Endothelial cell (in vitro differentiated cells): ENCODE measurements at regions not wholly inside any gene's neighbourhood (a gene's known extent, or its start where the extent isn't known, plus 50 kb on each side); places are given as distances from the start of the nearest gene placed in this dataset.

Experiments used
- DNase-seq: peaks from one replicate; pipeline ENCODE4 v3.0.0; 2021; ENCODE audit warnings: low spot score
- H3K27ac Mint-ChIP-seq: one replicate; pipeline ENCODE4 v1.8.0; 2021; ENCODE audit warnings: mixed read lengths, inconsistent platforms; ENCODE audit not compliant: unreplicated experiment
- H3K27me3 Mint-ChIP-seq: one replicate; pipeline ENCODE4 v1.8.0; 2021; ENCODE audit warnings: mild to moderate bottlenecking, moderate library complexity, mixed read lengths, inconsistent platforms; ENCODE audit not compliant: unreplicated experiment
- H3K36me3 Mint-ChIP-seq: one replicate; pipeline ENCODE4 v1.8.0; 2021; ENCODE audit warnings: mild to moderate bottlenecking, low read depth, mixed read lengths, inconsistent platforms; ENCODE audit not compliant: unreplicated experiment
- H3K4me1 Mint-ChIP-seq: one replicate; pipeline ENCODE4 v1.8.0; 2021; ENCODE audit warnings: mild to moderate bottlenecking, mixed read lengths, inconsistent platforms; ENCODE audit not compliant: unreplicated experiment
- H3K4me3 Mint-ChIP-seq: one replicate; pipeline ENCODE4 v1.8.0; 2021; ENCODE audit warnings: mild to moderate bottlenecking, mixed read lengths, inconsistent platforms; ENCODE audit not compliant: unreplicated experiment
- H3K9me3 Mint-ChIP-seq: one replicate; pipeline ENCODE4 v1.8.0; 2021; ENCODE audit warnings: mixed read lengths, inconsistent platforms; ENCODE audit not compliant: unreplicated experiment
- CTCF ChIP-seq: fragments of 200-600 bp; sonication (generic); IDR thresholded peaks from one replicate; pipeline ENCODE4 v1.5.0; 2021; ENCODE audit warnings: antibody characterized with exemption; ENCODE audit not compliant: unreplicated experiment

DNA sequence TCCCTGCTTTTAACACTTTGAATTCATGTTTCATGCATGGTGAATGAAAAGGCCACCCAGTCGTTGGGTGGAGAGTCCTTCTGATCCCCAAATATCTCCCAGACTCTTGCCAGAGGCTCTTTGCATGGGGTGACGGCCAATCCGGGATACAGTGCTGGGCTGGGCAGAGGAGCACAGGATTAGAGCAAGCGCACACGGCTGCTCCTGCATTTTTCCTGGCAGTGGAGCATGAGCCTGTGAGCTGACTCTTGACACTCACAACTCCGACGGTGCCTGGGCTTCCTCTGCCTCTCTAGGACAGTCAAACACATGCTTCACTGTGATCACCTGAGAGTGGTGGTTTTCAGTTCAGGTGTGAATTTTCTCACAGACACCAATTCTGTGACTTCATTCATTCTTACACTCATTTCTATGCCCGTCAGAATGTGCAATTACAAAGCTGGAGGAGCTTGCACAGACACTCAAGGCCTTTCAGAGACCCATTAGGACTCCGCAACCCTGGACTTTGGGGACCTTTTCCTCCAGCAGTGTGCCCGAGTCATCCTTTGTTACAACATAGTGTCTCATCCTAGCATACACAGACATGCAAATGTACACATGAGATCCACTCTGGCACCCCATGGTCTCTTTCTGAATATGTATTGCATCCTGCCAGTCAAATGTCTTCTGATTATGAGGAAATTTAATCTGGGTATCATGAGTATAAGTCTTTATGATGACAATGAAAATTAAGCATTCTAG is 206.6 kb downstream of the ICE1 start:
- TF ChIP-seq CTCF: no peak
- no peaks in the 10 kb centered on the region for H3K36me3 Mint-ChIP-seq
- H3K27ac Mint-ChIP-seq: no peak overlapping the region
- H3K9me3 Mint-ChIP-seq: peaks cover 5% of the 10 kb centered on the region
- no peak for DNase-seq
- H3K4me1 Mint-ChIP-seq: peaks cover 7% of the 10 kb centered on the region
- H3K27me3 Mint-ChIP-seq: peaks cover 3% of the 10 kb centered on the region
- H3K4me3 Mint-ChIP-seq: no peak overlapping the region

- Mint-ChIP-seq H3K4me1 (peaks cover 7% of the 10 kb centered on the region), H3K36me3 (no peaks in the 10 kb centered on the region), H3K4me3 (no peak overlapping the region), H3K27me3 (peaks cover 3% of the 10 kb centered on the region), H3K27ac (no peak overlapping the region), H3K9me3 (peaks cover 15% of the 10 kb centered on the region)
- no peak for DNase-seq
- TF ChIP-seq CTCF: no peak
These were observed 203.9 kb downstream of the ICE1 start for GRCh38 chr5:5626412-5626811.

- no peak for TF ChIP-seq CTCF
- no peaks in the 10 kb centered on the region for H3K36me3 Mint-ChIP-seq
- no peak overlapping the region for H3K27ac Mint-ChIP-seq
- H3K9me3 Mint-ChIP-seq: peaks cover 15% of the 10 kb centered on the region
- DNase-seq: no peak
- H3K4me1 Mint-ChIP-seq: peaks cover 7% of the 10 kb centered on the region
- H3K4me3 Mint-ChIP-seq: no peak overlapping the region
- peaks cover 3% of the 10 kb centered on the region for H3K27me3 Mint-ChIP-seq
These were observed 203.0 kb downstream of the ICE1 start for GRCh38 chr5:5625491-5625890.

GRCh38 chr5:5623397-5623796 is 200.9 kb downstream of the ICE1 start:
- Mint-ChIP-seq H3K4me1 (no peaks in the 10 kb centered on the region), H3K4me3 (no peak overlapping the region), H3K27ac (no peak overlapping the region), H3K9me3 (peaks cover 15% of the 10 kb centered on the region), H3K36me3 (no peaks in the 10 kb centered on the region), H3K27me3 (peaks cover 3% of the 10 kb centered on the region)
- no peak for TF ChIP-seq CTCF
- no peak for DNase-seq

GRCh38 chr5:5622806-5623205 is 200.3 kb downstream of the ICE1 start:
- H3K27me3 Mint-ChIP-seq: peaks cover 3% of the 10 kb centered on the region
- DNase-seq: no peak
- no peaks in the 10 kb centered on the region for H3K4me1 Mint-ChIP-seq
- peaks cover 15% of the 10 kb centered on the region for H3K9me3 Mint-ChIP-seq
- TF ChIP-seq CTCF: no peak
- H3K36me3 Mint-ChIP-seq: no peaks in the 10 kb centered on the region
- no peak overlapping the region for H3K4me3 Mint-ChIP-seq
- no peak overlapping the region for H3K27ac Mint-ChIP-seq
